IPS DF 6.9 (cell line): ENCODE measurements at regions not wholly inside any gene's neighbourhood (a gene's known extent, or its start where the extent isn't known, plus 50 kb on each side); places are given as distances from the start of the nearest gene placed in this dataset.

Experiments used
- DNase-seq: peaks from one replicate; pipeline ENCODE4 v3.0.0-alpha.2; 2013; ENCODE audit warnings: low read depth, low spot score
- H3K27ac ChIP-seq: one replicate; pipeline ENCODE4 v1.5.1; 2013; ENCODE audit warnings: low read length, control low read depth
- H3K27me3 ChIP-seq: 2 replicates; pipeline ENCODE4 v1.6.1; 2013; ENCODE audit warnings: mild to moderate bottlenecking, low read length; ENCODE audit not compliant: control insufficient read depth, insufficient read depth
- H3K36me3 ChIP-seq: 2 replicates; pipeline ENCODE4 v1.6.1; 2013; ENCODE audit warnings: low read length; ENCODE audit not compliant: control insufficient read depth, insufficient read depth
- H3K4me1 ChIP-seq: 2 replicates; pipeline ENCODE4 v1.6.1; 2013; ENCODE audit warnings: low read length; ENCODE audit not compliant: control insufficient read depth, insufficient read depth
- H3K4me3 ChIP-seq: 2 replicates; pipeline ENCODE4 v1.5.1; 2013; ENCODE audit warnings: mild to moderate bottlenecking, low read length
- H3K9me3 ChIP-seq: 2 replicates; pipeline ENCODE4 v1.6.1; 2013; ENCODE audit warnings: low read length, inconsistent platforms; ENCODE audit not compliant: control insufficient read depth, insufficient read depth
- WGBS: extraction: QIAGEN DNeasy Blood & Tissue Kit; methylation state at CpG from one replicate; pipeline ENCODE4 v1.1.7; 2013; ENCODE audit warnings: mixed read lengths, missing lambda C conversion rate; ENCODE audit not compliant: insufficient read length, insufficient coverage; 5-methylcytosine and 5-hydroxymethylcytosine counted together

- H3K9me3 ChIP-seq, result no peaks in the 10 kb centered on the region
- 100% methylated on average over 1 of the region's 1 CpG for WGBS
- H3K4me1 ChIP-seq, result no peaks in the 10 kb centered on the region
- no peaks in the 10 kb centered on the region for H3K36me3 ChIP-seq
- no peaks in the 10 kb centered on the region for H3K27me3 ChIP-seq
- H3K4me3 ChIP-seq, result no peak overlapping the region
- no peak for DNase-seq
- no peak overlapping the region for H3K27ac ChIP-seq
Observed at GRCh38 chr15:46707452-46707851, 1009.9 kb upstream of the SEMA6D start.

GRCh38 chr15:46708226-46708625 is 1009.1 kb upstream of the SEMA6D start:
- Histone ChIP-seq H3K4me3 (no peak overlapping the region), H3K36me3 (no peaks in the 10 kb centered on the region), H3K27me3 (no peaks in the 10 kb centered on the region), H3K9me3 (no peaks in the 10 kb centered on the region), H3K4me1 (no peaks in the 10 kb centered on the region), H3K27ac (no peak overlapping the region)
- no CpG with 5 or more reads among the region's 3 CpGs for whole genome bisulfite sequencing
- DNase-seq, result no peak

GRCh38 chr15:46709460-46710083 is 1007.7 kb upstream of the SEMA6D start:
- Histone ChIP-seq H3K9me3 (no peaks in the 10 kb centered on the region), H3K4me3 (no peak overlapping the region), H3K27ac (no peak overlapping the region), H3K36me3 (no peaks in the 10 kb centered on the region), H3K27me3 (no peaks in the 10 kb centered on the region), H3K4me1 (no peaks in the 10 kb centered on the region)
- no peak for DNase-seq

- Histone ChIP-seq H3K4me1 (no peaks in the 10 kb centered on the region), H3K9me3 (no peaks in the 10 kb centered on the region), H3K27ac (no peak overlapping the region), H3K4me3 (no peak overlapping the region), H3K27me3 (no peaks in the 10 kb centered on the region), H3K36me3 (no peaks in the 10 kb centered on the region)
- WGBS, result no CpG with 5 or more reads among the region's 6 CpGs
- DNase-seq, result no peak
Observed at GRCh38 chr15:46710401-46710960, 1006.8 kb upstream of the SEMA6D start.

GRCh38 chr15:46713045-46713444 is 1004.3 kb upstream of the SEMA6D start:
- Histone ChIP-seq H3K4me1 (no peaks in the 10 kb centered on the region), H3K36me3 (no peaks in the 10 kb centered on the region)

GRCh38 chr15:46714950-46715349 is 1002.4 kb upstream of the SEMA6D start:
- no peaks in the 10 kb centered on the region for H3K36me3 ChIP-seq
- no peak overlapping the region for H3K4me3 ChIP-seq
- no peaks in the 10 kb centered on the region for H3K27me3 ChIP-seq
- H3K27ac ChIP-seq, result no peak overlapping the region
- WGBS, result no CpG with 5 or more reads among the region's 2 CpGs
- H3K4me1 ChIP-seq, result no peaks in the 10 kb centered on the region
- no peaks in the 10 kb centered on the region for H3K9me3 ChIP-seq
- no peak for DNase-seq

More at GRCh38 chr15:46713045-46713444, 1004.3 kb upstream of the SEMA6D start:
- Histone ChIP-seq H3K4me3 (no peak overlapping the region), H3K9me3 (no peaks in the 10 kb centered on the region), H3K27me3 (no peaks in the 10 kb centered on the region), H3K27ac (no peak overlapping the region)
- WGBS, result no CpG with 5 or more reads among the region's 2 CpGs
- DNase-seq, result no peak

- Histone ChIP-seq H3K27ac (no peak overlapping the region), H3K27me3 (no peaks in the 10 kb centered on the region), H3K4me1 (no peaks in the 10 kb centered on the region), H3K9me3 (no peaks in the 10 kb centered on the region), H3K4me3 (no peak overlapping the region), H3K36me3 (no peaks in the 10 kb centered on the region)
- no peak for DNase-seq
- no CpG with 5 or more reads among the region's 2 CpGs for WGBS
Observed at GRCh38 chr15:46723308-46723707, 994.0 kb upstream of the SEMA6D start.

GRCh38 chr15:46732060-46732459 is 985.2 kb upstream of the SEMA6D start:
- Histone ChIP-seq H3K36me3 (no peaks in the 10 kb centered on the region), H3K4me3 (no peak overlapping the region), H3K4me1 (no peaks in the 10 kb centered on the region), H3K27ac (no peak overlapping the region), H3K27me3 (no peaks in the 10 kb centered on the region), H3K9me3 (no peaks in the 10 kb centered on the region)
- no CpG with 5 or more reads among the region's 1 CpG for WGBS
- no peak for DNase-seq

- Histone ChIP-seq H3K27ac (no peak overlapping the region), H3K4me3 (no peak overlapping the region), H3K27me3 (no peaks in the 10 kb centered on the region), H3K9me3 (no peaks in the 10 kb centered on the region), H3K4me1 (no peaks in the 10 kb centered on the region), H3K36me3 (no peaks in the 10 kb centered on the region)
- DNase-seq, result no peak
- no CpG with 5 or more reads among the region's 4 CpGs for WGBS
Observed at GRCh38 chr15:46735115-46735514, 982.2 kb upstream of the SEMA6D start.

- no peaks in the 10 kb centered on the region for H3K9me3 ChIP-seq
- WGBS, result no CpG with 5 or more reads among the region's 3 CpGs
- no peak for DNase-seq
- H3K36me3 ChIP-seq, result no peaks in the 10 kb centered on the region
- no peak overlapping the region for H3K4me3 ChIP-seq
- H3K27me3 ChIP-seq, result no peaks in the 10 kb centered on the region
- no peak overlapping the region for H3K27ac ChIP-seq
- no peaks in the 10 kb centered on the region for H3K4me1 ChIP-seq
Observed at GRCh38 chr15:46751303-46751702, 966.0 kb upstream of the SEMA6D start.

- H3K27ac ChIP-seq, result no peak overlapping the region
- WGBS, result no CpG with 5 or more reads among the region's 4 CpGs
Observed at GRCh38 chr15:46753946-46754345, 963.4 kb upstream of the SEMA6D start.

More at GRCh38 chr15:46753946-46754345, 963.4 kb upstream of the SEMA6D start:
- no peak overlapping the region for H3K4me3 ChIP-seq
- no peaks in the 10 kb centered on the region for H3K9me3 ChIP-seq
- no peaks in the 10 kb centered on the region for H3K27me3 ChIP-seq
- DNase-seq, result no peak
- H3K4me1 ChIP-seq, result no peaks in the 10 kb centered on the region
- no peaks in the 10 kb centered on the region for H3K36me3 ChIP-seq
